CD4-positive, alpha-beta T cell treated with Interleukin-4 for 1 hour (primary cell): ENCODE measurements at regions not wholly inside any gene's neighbourhood (a gene's known extent, or its start where the extent isn't known, plus 50 kb on each side); places are given as distances from the start of the nearest gene placed in this dataset.
"Not testable (repeated sequence)": the region's sequence is repeated elsewhere in the genome, so short reads cannot be mapped to it uniquely, and the experiment has no call there.

ENCODE experiments used
- DNase-seq, 2 donors: peaks; one replicate each; pipeline ENCODE4 v3.0.0-alpha.2; 2020 to 2022

DNA sequence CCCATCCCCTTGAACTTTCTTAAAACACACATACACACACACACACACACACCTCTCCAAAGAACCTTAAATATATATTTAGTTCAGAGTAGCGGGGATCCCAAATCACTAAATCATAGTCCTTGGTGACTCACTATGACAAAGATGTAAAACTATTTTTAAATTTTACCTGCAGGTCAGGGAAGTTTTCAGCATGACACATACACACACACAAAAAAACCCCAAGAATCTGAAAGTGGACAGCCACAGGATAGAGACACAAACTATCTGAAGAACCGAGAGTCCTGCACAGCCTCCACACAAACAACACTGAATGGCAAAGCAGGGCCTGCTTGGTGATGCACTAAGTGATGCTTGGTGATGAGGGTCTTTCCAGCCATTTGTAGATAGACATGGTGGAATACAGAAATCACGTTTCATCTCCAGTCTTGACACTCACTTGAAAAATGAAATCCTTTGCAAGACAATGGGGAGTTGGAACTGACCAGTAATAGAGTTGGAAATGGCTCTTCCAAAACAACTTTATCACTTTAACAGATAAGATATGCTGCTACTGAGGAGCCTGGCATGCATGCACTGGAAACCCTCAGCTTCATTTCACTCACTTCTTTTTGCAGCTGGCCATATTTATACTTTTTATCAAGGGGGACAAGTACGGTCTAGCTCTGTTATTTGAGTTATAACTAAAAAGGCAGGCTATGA is 307.3 kb downstream of the RAPGEF2 start:
- no peak for DNase-seq

DNA sequence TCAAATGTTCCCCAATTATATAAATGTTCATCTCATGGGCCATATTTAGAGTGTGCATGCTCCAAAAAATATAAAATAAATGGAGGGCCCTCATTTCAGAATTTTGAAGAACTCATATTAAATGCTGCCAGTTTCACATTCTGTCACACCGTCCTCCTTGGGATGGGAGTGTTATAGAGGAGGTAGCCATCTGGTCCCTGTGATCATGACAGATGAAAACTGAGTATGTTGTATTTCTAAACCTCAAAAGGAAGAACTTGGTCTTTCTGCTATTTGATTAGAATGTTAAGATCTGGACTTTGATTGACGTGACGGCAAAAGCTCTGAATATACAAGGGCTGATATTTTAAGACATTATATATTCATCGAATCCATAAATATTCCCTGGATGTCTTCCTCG is 308.0 kb downstream of the RAPGEF2 start:
- DNase-seq, result no peak

DNA sequence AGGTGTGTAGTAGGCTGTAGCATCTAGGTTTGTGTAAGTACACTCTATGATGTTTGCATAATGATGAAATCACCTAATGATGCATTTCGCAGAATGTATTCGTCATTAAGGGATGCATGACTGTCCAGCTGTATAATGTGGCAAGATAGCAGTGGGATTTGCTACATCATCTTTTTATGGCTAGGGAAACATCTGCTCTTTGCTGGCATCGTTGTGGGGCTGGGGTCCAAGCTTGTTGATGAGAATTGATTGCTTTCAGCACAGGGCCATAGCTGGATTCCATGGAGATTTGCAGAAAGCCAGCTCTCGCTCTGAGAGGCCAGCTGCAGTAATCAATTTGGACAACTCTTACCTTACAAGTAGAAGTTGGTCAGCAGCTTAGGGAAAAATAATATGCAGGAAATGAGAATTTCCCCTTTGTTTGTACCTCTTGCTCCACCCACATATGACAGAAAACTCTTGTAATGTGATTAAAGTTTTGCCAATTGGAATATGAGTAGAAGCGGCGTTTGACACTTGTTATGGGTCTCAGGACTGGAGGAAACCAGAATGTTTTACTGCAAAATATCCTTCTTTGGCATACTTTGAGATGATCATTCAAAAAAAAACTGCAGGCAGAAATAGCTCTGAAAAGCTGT is 310.5 kb downstream of the RAPGEF2 start:
- DNase-seq, result no peak

DNA sequence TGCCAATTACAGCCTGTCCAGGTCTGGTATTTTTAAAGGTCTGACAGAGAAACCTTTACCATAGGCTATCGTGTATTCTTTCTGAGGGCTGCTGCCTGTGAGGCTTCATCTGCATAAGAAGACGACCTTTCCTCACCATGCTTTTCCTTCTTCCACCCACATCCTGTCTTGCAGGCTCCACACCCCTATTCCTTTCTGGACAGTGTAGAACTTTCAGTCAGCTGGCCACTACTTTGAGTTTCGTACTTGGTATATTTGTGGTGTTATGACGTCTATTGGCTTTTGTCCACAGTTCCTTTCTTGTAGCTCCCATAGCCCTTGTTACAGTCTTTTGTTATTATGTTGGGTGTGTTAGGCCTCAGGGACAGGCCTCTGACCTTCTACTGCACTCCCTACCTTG is 311.4 kb downstream of the RAPGEF2 start:
- DNase-seq, result no peak

DNA sequence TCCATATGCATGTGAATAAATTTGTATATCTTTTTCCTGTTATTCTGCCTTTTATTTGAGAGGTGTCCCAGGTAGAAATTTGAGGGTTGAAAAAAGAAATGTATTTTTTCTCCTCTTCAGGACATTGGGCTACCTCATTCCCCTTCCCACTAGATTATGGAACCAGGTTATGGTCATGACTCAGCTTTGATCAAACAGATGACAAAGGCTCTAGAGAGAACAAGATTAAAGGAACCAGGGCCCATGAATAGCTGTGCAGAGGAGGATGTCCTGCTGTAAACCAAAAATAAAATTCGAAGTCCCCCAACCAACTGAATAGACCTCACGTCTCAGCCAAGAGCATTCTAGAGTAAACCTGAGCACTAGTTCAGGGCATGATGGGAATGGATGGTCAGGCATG is 313.2 kb downstream of the RAPGEF2 start:
- no peak for DNase-seq

DNA sequence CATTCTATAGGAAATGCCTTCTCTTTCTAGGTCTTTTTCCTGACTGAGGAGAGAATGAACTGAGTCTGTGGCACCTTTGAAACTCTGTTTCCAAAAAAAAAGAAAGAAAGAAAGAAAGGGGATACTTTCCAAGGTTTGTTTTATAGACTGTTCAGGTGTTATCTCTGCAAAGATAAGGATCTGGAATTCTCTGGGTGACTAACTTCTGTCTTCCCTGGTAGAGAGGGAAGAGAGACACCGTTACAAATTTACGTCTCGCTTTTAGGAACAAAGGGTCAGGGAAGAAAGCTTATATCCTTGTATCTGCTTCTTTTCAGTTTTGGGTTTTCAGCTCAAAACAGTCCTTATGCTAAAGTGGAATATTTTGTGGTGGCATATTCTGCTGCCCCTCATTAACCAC is 314.1 kb downstream of the RAPGEF2 start:
- DNase-seq, result no peak

DNA sequence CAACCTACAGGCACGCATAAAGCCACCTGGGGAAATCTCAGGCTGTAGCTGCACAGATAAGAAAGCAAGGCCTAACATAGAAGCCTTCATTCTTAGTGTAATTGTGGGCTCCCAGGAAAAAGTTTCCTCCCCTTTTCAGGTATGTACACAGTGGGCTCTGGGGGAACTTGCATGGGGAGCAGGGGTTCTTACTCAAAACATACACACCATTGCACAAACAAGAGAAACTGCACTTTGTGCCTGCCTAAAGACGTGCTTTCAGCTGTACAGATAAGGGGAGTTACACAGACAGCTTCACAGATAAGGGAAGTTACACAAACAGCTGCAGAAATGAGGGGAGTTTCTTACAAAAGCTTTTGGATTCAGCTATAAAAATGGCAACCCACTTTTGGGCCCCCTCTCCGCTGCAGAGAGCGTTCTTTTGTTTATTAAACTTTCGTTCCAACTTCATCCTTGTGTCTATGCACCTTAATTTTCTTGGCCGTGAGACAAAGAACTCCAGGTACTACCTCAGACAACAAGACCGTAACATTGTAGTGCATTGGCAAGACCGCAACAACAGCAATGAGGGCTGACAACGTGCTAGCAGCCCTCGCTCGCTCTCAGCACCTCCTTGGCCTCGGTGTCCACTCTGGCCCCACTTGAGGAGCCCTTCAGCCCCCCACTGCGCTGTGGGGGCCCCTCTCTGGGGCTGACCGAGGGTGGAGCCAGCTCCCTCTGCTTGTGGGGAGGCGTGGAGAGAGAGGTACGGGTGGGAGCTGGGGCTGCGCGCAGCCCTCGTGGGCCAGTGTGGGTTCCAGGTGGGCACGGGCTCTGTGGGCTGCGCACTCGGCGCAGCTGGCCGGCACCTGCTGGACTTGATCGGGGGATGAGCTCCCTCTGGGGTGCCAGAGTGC is 317.5 kb downstream of the RAPGEF2 start:
- DNase-seq, result no peak

DNA sequence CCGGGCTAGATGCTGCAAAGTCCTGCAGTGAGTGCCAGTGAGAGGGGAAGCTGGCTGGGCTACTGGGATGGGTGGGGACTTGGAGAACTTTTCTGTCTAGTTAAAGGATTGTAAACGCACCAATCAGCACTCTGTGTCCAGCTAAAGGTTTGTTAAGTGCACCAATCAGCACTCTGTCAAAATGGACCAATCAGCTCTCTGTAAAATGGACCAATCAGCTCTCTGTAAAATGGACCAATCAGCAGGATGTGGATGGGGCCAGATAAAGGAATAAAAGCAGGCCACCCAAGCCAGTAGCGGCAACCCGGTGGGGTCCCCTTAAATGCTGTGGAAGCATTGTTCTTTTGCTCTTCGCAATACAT is 318.2 kb downstream of the RAPGEF2 start:
- DNase-seq, result not testable (repeated sequence)

DNA sequence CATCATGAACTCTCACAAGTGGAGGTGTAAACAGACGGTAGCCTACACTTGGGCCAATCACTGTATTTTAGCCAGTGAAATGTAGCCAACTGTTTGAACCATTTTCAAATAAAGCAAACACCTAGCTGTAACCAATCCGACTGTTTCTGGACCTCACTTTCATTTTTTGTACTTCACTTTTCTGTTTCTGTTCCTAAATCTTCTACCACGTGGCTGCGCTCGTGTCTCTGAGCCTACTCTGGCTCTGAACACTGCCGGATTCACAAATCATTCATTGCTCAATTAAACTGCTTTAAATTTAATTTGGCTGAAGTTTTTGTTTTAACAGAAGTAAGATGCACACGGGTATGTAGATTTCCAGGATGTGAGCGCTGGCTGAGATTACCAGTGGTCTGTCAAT is 319.1 kb downstream of the RAPGEF2 start:
- no peak for DNase-seq

DNA sequence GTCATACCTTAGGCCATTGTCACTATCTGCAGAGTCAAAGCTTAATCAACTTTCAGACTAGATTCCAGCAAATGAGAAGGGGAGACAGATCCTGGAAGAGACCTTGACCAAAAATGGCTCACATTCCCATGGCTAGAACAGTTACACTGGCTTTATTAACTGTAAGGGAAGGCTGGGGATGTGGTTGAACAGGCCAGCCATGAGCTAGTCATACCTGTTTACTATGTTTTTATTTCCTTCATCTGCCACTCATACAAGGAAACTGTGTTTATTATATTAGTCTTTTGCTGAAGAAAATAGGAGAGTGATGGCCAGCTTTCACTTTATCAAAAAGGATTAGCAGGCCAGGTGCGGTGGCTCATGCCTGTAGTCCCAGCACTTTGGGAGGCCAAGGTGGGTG is 319.7 kb downstream of the RAPGEF2 start:
- DNase-seq, result no peak

DNA sequence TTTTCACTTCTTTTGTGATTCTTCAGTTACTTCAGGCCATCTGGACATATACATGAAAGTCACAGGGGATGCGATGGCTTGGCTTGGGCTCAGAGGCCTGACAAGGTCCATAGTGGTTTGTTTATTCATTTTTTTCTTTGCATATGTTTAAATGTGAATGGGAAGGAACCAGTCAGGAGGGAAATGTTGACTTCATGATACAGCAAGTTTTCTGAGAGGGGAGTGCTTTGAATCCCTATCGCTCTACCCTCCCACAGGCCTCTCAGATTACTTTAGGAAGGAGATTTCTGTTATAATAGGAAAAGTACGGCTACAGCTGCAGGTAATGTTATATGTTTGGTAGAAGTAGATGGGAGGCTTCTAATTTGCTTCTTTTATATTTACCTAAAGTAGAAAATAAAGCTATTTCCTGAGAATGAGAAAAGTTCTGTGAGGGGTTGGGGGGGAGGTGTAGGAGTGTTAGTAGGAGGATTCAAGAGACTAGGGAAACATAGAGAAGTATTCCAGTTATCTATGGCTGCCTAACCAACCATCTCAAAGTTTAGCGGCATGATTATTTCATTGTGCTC is 322.9 kb downstream of the RAPGEF2 start:
- no peak for DNase-seq

DNA sequence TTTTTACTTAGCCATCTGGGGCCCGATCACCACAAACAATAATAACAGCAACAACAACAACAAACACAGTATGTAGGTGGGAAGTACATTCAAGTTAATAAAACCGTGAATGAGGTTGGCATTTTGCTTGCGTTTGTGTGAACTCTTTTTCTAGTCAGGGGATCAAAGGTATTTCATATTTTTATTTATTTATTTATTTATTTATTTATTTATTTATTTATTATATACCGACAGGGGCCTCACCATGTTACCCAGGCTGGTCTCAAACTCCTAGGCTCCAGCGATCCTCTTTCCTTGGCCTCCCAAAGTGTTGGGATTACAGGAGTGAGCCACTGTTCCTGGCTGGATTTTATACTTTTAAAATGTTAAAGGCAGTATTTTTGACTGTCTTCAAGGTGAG is 325.4 kb downstream of the RAPGEF2 start:
- DNase-seq, result no peak

DNA sequence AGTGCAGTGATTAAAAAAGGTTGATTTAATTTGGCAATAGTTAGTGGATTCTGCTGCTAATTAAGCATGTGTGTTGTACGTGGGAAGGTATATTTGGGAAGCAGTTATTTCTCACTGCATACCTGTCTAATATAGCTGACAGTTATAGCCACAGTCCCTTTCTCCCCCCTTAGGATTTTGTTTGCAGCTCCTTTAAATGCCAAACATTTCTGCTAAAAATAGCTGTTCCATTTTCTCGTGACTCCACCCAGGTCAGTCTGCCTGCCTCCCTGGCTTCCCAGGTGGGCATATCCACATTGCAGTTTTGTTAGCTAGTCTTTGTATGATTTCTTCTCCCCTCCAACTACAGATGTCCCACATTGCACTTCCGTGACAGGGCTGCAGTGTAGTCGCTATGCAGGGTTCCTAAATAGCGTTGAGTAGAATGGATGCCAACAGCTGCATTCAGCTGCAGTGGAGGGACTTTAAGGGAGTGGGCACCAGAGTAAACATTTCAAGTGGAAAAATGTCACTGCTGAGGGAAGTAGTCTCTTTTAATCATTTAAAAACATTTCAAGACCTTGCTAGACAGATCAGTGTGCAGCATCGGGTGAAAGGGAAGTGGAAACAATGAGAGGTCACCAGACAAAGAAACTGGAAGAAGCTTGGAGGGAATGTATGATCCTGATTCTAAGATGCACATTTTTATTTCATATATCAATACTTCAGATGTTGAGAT is 326.3 kb downstream of the RAPGEF2 start:
- no peak for DNase-seq

DNA sequence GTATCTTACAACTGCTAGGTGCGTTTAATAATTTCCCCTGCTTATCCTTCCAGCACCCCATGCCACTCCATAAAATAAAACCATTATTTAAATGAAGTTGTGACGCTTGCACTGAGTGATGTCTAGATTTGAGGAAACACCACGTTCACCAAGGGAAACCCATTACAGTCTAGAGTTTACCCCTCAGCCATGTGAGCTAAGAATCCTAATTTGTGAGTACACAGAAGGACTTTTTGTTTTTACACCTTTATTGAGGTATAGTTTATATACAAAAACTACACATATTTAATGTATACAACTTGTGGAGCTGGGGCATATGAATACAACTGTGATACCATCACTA is 326.8 kb downstream of the RAPGEF2 start:
- DNase-seq, result no peak

DNA sequence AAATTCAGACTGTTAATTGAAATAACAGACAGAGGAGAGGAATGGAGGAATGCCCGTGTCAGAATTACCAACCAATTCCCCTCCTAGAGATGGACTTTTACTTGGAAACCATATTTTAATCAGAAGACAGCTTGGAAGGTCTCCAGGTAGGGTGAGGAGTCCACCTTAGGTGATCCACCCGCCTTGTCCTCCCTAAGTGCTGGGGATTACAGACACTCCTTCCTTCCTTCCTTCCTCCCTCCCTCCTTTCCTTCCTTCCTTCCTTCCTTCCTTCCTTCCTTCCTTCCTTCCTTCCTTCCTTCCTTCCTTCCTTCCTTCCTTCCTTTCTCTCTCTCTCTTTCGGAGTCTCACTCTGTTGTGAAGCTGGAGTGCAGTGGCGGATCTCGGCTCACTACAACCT is 328.0 kb downstream of the RAPGEF2 start:
- no peak for DNase-seq

DNA sequence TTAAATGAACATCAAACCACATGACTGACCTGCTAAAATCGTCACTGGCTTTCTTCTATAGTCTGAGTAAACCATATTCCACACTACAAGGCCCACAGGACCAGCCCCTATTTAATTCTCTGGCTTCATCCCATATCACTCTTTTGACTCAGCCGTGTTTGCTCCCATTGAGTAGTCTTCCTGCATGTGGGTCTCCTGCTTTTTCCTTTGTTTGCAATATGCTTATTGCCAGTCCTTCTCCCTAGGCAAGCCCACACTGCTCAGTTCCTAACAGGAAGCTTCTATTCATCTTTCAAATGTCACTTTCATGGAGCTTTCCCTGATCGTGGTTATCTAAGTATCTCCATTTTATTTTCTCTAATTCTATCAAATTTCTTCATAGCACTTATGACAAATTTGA is 329.6 kb downstream of the RAPGEF2 start:
- DNase-seq, result no peak

DNA sequence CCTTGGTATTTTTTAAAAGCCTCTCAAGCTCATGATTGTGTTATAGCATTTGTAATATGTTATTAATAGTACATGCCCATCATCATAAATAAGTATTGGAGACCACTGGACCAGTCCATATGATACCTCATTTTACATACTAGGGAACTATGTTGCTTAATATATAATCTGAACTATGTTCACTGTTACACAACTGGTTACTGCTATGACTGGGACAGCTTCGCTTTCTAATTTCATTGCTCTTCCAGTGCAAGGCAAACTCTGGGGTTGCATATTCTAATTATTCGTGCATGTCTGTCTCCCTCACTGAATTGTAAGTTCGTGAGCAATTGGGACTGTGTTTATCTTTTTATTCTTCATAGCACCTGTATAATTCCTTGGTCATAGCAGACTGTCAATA is 330.5 kb downstream of the RAPGEF2 start:
- DNase-seq, result no peak

DNA sequence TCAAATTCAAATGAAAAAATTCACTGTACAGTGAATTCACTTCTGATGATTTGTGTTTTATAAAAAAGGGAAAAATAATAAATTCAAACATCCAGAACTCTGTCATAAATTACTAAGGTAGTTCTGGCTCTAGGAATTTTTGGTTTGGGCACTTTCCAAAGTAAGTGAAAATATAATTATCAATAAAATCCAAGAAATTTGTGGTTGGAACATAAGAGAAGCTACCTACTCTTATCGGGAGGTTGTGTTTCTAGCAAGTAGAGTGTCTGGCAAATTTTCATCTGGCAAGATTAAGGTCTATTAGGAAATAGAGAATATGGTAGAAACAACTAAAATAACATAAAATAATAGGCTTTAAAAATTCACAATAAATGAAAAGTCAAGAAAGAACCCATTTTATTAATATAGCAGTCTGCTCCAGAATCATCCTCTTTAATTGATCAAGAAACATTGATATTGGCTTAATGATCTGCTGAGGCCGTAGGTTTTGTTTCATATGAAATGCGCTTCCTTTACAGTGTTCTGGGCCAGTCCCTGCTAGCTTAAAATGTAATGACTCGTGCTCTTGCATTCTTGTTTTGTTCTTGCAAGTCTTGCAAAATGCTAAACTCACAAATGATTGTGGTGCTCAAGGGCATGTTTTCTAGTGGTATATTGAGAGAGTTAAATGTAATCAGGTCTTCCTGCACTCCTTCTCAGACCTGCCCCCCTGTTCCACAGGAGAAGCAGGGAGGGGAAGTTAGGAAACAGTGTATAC is 331.4 kb downstream of the RAPGEF2 start:
- DNase-seq, result no peak

DNA sequence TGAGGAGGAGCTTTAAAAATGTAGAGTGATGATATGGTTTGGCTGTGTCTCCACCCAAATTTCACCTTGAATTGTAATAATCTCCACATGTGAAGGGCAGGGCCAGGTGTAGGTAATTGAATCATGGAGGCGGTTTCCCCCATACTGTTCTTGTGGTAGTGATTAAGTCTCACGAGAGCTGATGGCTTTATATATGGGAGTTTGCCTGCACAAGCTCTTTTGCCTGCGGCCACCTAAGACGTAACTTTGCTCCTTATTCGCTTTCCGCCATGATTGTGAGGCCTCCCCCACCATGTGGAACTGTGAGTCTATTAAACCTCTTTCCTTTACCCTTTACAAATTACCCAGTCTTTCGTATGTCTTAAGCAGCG is 332.0 kb downstream of the RAPGEF2 start:
- no peak for DNase-seq

DNA sequence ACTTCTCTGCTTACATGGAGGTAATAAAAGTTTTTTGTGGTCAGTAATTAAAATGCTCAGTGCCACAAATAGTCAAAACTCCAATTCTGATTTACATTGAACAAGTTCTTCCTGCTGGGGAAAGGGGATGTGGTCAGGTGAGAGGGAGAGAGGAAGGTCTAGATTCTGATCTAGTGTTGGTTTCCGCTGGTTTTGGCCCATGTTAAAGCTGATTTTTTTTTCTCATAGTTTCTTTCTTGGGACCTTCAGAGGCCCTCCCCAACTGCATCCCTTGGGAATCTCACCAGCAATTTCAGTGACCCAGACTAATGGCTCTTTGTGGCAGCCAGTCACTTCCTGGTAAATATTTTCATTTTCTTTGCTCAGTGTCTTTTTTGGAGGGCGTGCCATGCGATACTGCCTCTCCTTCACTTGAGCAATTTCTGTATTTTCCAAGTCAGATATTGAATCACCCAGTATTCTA is 332.7 kb downstream of the RAPGEF2 start:
- no peak for DNase-seq

DNA sequence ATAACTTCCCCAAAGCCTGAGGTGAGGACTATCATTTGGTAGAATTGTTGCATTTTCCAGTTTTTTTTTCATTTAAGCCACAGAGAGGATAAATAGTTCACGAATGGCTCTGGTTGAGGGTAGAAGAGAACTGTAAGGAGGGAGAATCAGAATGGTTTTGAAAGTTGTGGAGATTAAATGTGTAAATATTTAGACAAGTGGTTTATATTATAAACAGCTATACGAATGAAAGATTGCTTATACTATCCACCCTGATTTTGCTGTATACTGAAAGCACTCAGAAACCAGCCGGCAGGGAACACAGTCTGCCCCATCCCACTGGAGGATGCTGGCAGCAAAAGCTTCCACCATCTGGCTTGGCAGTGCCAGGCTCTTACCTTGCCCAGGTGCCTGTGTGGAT is 341.1 kb downstream of the RAPGEF2 start:
- no peak for DNase-seq

DNA sequence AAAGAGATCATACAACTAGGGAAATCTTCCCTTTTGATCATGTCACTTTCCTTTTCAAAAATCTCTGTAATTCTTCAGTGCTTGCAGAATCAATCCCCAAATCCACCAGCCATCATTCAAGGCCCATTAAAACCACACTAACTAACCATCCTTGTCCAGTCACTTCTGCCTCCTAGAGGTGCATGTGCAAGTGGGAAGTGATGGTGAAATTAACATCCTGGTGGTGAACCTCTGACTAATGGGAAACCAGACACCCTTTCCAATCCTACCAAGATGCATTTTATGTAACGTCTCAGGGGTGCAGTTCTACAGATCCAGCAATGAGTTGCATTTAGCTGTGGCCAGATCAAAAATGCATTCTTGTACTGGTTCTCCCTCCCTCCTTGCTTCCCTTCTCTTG is 341.8 kb downstream of the RAPGEF2 start:
- DNase-seq, result no peak
